GM12878 (cell line): ENCODE measurements at regions not wholly inside any gene's neighbourhood (a gene's known extent, or its start where the extent isn't known, plus 50 kb on each side); places are given as distances from the start of the nearest gene placed in this dataset.

Experiments used
- ATAC-seq: fragments of 200-7000 bp; cut with Tn5 transposase; 3 replicates; pipeline ENCODE4 v1.9.1; 2020; ENCODE audit warnings: mild to moderate bottlenecking, moderate library complexity
- BruUV-seq: library from RNA; stranded (reverse); fragments of 400-500 nt; replicated peaks from 2 replicates; lab custom pipeline; 2021; lab: Mats Ljungman, UMichigan
- CTCF ChIA-PET: fragments of 300-600 bp; sonication (Branson Sonifier 250); formaldehyde crosslinking; extraction: SDS; loops from one replicate; lab custom pipeline; 2021; ENCODE audit warnings: inconsistent platforms; lab: Yijun Ruan, JAX
- POLR2A ChIA-PET: fragments of 350-600 bp; formaldehyde crosslinking; extraction: SDS; loops from one replicate; lab custom pipeline; 2021; ENCODE audit warnings: inconsistent platforms; lab: Charles Lee
- RAD21 ChIA-PET: fragments of 300-600 bp; sonication (Branson Sonifier 250); formaldehyde crosslinking; loops from one replicate; lab custom pipeline; 2023; ENCODE audit warnings: antibody characterized with exemption; ENCODE audit not compliant: unreplicated experiment; lab: Charles Lee
- SMC1A ChIA-PET: fragments of 300-600 bp; sonication (Branson Sonifier 250); formaldehyde crosslinking; loops from one replicate; lab custom pipeline; 2023; ENCODE audit not compliant: unreplicated experiment, uncharacterized antibody; lab: Charles Lee
- DNase-seq: peaks from one replicate; pipeline ENCODE4 v3.0.0-alpha.2; 2011; ENCODE audit warnings: low read depth, low spot score
- FAIRE-seq: peaks from 3 replicates; lab custom pipeline; 2011; peaks lifted over from hg19 to GRCh38; lab: Jason Lieb, UNC
- H2AFZ ChIP-seq: 2 replicates; pipeline ENCODE4 v1.6.0; 2011; ENCODE audit warnings: low read depth, low read length, control low read depth; ENCODE audit not compliant: control insufficient read depth
- H3K27ac ChIP-seq: 2 replicates; pipeline ENCODE4 v1.5.1; 2011; ENCODE audit warnings: control low read depth; ENCODE audit not compliant: control insufficient read depth, insufficient read depth
- H3K27me3 ChIP-seq, 2 experiments: replicated peaks in 1 of 2; 2 replicates each; pipeline versions ENCODE4 v1.6.0 to v1.6.1; 2011; ENCODE audit warnings: low read length in 1 of 2; ENCODE audit not compliant: control insufficient read depth in 2 of 2, insufficient read depth in 2 of 2
- H3K36me3 ChIP-seq, 2 experiments: 2 replicates each; pipeline ENCODE4 v1.5.1; 2011; ENCODE audit warnings: low read length in 1 of 2; ENCODE audit not compliant: control insufficient read depth in 2 of 2, insufficient read depth in 2 of 2
- H3K4me1 ChIP-seq: 2 replicates; pipeline ENCODE4 v1.6.1; 2011; ENCODE audit warnings: mild to moderate bottlenecking, low read length, moderate library complexity, mixed read lengths; ENCODE audit not compliant: control insufficient read depth, insufficient read depth
- H3K4me2 ChIP-seq: 2 replicates; pipeline ENCODE4 v1.6.0; 2011; ENCODE audit warnings: control low read depth; ENCODE audit not compliant: control insufficient read depth, insufficient read depth
- H3K4me3 ChIP-seq: fragments of 200-600 bp; sonication (generic); 2 replicates; pipeline ENCODE4 v1.5.1; 2016
- H3K79me2 ChIP-seq: 2 replicates; pipeline ENCODE4 v1.6.0; 2011; ENCODE audit warnings: low read length; ENCODE audit not compliant: control insufficient read depth, insufficient read depth
- H3K9ac ChIP-seq: 2 replicates; pipeline ENCODE4 v1.8.0; 2011; ENCODE audit warnings: low read length, control low read depth, mixed read lengths; ENCODE audit not compliant: control insufficient read depth, insufficient read depth
- H3K9me3 ChIP-seq: replicated peaks from 3 replicates; pipeline ENCODE4 v1.5.1; 2011; ENCODE audit warnings: mild to moderate bottlenecking, low read length; ENCODE audit not compliant: control insufficient read depth, insufficient read depth
- H4K20me1 ChIP-seq: 2 replicates; pipeline ENCODE4 v1.6.0; 2011; ENCODE audit not compliant: control insufficient read depth, insufficient read depth
- ASH2L ChIP-seq: fragments of 300-600, 200-600 bp; sonication (generic); IDR thresholded peaks from 2 replicates; pipeline ENCODE4 v1.6.1; 2017; ENCODE audit warnings: low read depth, mild to moderate bottlenecking, borderline replicate concordance
- CBFB ChIP-seq: IDR thresholded peaks from 2 replicates; pipeline ENCODE4 v1.6.1; 2016; ENCODE audit warnings: antibody characterized with exemption, low read depth
- CHD1 ChIP-seq: IDR thresholded peaks from 2 replicates; pipeline ENCODE4 v1.6.1; 2012; ENCODE audit warnings: low read depth, low read length, improper control_type of control experiment
- ESRRA ChIP-seq: IDR thresholded peaks from 2 replicates; pipeline ENCODE4 v1.6.1; 2012; ENCODE audit warnings: mild to moderate bottlenecking, low read length, improper control_type of control experiment
- JUNB ChIP-seq: IDR thresholded peaks from 2 replicates; pipeline ENCODE4 v1.6.1; 2016; ENCODE audit warnings: antibody characterized with exemption, mild to moderate bottlenecking
- SIX5 ChIP-seq: IDR thresholded peaks from 2 replicates; pipeline ENCODE4 v1.6.1; 2011; ENCODE audit warnings: mild to moderate bottlenecking, low read depth, low read length, moderate library complexity; ENCODE audit not compliant: severe bottlenecking
- ZNF274 ChIP-seq: IDR thresholded peaks from one replicate; pipeline ENCODE4 v1.8.0; 2011; ENCODE audit not compliant: insufficient read length, insufficient read depth
- WGBS: methylation state at CpG from one replicate; pipeline ENCODE4 v1.1.6; 2016; ENCODE audit warnings: low lambda C conversion rate; ENCODE audit not compliant: insufficient replicate concordance, insufficient coverage; ENCODE audit errors: missing lambda C conversion rate; 5-methylcytosine and 5-hydroxymethylcytosine counted together
- in situ Hi-C: fragments of 300-500 bp; cut with MboI; formaldehyde crosslinking; loops from 9 replicates; pipeline ENCODE4 v1.14.3; 2018; ENCODE audit warnings: mixed read lengths
- intact Hi-C: fragments of 100-400 bp; cut with micrococcal nuclease; formaldehyde crosslinking; loops from one replicate; pipeline ENCODE4 v1.14.2; 2022; ENCODE audit not compliant: unreplicated experiment
- TF ChIP-seq, protein P1 (sequence below): fragments of 450-650 bp; IDR thresholded peaks from 2 replicates; pipeline ENCODE4 v1.6.1; 2017; ENCODE audit warnings: low read depth, mild to moderate bottlenecking, moderate library complexity
- TF ChIP-seq, protein P2 (sequence below): fragments of 450-650 bp; IDR thresholded peaks from 2 replicates; pipeline ENCODE4 v1.6.1; 2017; ENCODE audit warnings: mild to moderate bottlenecking, moderate library complexity
- TF ChIP-seq, protein P3 (sequence below): fragments of 450-650 bp; formaldehyde crosslinking; IDR thresholded peaks from 2 replicates; pipeline ENCODE4 v1.5.0; 2022; ENCODE audit warnings: mild to moderate bottlenecking, missing genetic modification characterization
- TF ChIP-seq, protein P4 (sequence below): fragments of 450-650 bp; IDR thresholded peaks from 2 replicates; pipeline ENCODE4 v1.6.1; 2017; ENCODE audit warnings: mild to moderate bottlenecking

DNA sequence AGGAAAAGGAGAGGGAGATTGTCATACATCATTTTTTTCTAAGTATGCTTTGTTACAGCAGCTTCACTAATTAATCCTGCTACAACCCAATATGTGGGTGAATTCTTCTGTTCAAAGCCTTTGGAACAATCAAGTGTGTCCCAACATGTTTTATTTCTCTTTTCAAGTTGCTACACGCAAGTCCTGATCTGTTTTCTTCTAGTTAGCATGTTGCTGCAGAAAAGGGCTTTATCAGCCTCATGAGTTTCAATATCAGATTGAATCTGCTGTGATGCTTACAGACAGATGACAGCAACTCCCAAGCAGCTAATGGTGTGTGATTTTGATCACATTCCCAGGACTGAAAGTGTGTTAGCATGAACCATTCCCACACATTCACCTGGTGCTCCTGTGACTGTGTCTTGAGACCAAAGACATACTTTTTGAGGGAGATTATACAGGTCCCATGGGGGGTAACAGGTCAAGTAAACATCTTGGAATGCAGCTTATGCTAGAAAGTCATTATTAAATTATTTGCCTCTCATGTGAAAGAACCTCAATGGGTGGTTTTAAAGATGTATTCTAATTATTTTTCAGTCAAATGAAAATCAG, 96.9 kb upstream of the KCNJ16 start:
- no peaks in the 10 kb centered on the region for H3K9me3 ChIP-seq
- H3K4me1 ChIP-seq, result no peaks in the 10 kb centered on the region
- no peak overlapping the region for H3K27ac ChIP-seq
- ChIA-PET POLR2A (no interaction called here), RAD21 (no interaction called here), SMC1A (no interaction called here), CTCF (no interaction called here)
- H3K27me3 ChIP-seq, result no peaks in the 10 kb centered on the region
- H3K9ac ChIP-seq, result no peak overlapping the region
- WGBS, result 0% methylated on average over 1 of the region's 1 CpG
- no peaks in the 10 kb centered on the region for H4K20me1 ChIP-seq
- no peak for TF ChIP-seq CHD1
- no peak for TF ChIP-seq ASH2L
- TF ChIP-seq, protein P1, sequence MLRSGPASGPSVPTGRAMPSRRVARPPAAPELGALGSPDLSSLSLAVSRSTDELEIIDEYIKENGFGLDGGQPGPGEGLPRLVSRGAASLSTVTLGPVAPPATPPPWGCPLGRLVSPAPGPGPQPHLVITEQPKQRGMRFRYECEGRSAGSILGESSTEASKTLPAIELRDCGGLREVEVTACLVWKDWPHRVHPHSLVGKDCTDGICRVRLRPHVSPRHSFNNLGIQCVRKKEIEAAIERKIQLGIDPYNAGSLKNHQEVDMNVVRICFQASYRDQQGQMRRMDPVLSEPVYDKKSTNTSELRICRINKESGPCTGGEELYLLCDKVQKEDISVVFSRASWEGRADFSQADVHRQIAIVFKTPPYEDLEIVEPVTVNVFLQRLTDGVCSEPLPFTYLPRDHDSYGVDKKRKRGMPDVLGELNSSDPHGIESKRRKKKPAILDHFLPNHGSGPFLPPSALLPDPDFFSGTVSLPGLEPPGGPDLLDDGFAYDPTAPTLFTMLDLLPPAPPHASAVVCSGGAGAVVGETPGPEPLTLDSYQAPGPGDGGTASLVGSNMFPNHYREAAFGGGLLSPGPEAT, result no peak
- TF ChIP-seq ESRRA, result no peak
- TF ChIP-seq, protein P2, sequence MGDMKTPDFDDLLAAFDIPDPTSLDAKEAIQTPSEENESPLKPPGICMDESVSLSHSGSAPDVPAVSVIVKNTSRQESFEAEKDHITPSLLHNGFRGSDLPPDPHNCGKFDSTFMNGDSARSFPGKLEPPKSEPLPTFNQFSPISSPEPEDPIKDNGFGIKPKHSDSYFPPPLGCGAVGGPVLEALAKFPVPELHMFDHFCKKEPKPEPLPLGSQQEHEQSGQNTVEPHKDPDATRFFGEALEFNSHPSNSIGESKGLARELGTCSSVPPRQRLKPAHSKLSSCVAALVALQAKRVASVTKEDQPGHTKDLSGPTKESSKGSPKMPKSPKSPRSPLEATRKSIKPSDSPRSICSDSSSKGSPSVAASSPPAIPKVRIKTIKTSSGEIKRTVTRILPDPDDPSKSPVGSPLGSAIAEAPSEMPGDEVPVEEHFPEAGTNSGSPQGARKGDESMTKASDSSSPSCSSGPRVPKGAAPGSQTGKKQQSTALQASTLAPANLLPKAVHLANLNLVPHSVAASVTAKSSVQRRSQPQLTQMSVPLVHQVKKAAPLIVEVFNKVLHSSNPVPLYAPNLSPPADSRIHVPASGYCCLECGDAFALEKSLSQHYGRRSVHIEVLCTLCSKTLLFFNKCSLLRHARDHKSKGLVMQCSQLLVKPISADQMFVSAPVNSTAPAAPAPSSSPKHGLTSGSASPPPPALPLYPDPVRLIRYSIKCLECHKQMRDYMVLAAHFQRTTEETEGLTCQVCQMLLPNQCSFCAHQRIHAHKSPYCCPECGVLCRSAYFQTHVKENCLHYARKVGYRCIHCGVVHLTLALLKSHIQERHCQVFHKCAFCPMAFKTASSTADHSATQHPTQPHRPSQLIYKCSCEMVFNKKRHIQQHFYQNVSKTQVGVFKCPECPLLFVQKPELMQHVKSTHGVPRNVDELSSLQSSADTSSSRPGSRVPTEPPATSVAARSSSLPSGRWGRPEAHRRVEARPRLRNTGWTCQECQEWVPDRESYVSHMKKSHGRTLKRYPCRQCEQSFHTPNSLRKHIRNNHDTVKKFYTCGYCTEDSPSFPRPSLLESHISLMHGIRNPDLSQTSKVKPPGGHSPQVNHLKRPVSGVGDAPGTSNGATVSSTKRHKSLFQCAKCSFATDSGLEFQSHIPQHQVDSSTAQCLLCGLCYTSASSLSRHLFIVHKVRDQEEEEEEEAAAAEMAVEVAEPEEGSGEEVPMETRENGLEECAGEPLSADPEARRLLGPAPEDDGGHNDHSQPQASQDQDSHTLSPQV, result no peak
- TF ChIP-seq, protein P3, sequence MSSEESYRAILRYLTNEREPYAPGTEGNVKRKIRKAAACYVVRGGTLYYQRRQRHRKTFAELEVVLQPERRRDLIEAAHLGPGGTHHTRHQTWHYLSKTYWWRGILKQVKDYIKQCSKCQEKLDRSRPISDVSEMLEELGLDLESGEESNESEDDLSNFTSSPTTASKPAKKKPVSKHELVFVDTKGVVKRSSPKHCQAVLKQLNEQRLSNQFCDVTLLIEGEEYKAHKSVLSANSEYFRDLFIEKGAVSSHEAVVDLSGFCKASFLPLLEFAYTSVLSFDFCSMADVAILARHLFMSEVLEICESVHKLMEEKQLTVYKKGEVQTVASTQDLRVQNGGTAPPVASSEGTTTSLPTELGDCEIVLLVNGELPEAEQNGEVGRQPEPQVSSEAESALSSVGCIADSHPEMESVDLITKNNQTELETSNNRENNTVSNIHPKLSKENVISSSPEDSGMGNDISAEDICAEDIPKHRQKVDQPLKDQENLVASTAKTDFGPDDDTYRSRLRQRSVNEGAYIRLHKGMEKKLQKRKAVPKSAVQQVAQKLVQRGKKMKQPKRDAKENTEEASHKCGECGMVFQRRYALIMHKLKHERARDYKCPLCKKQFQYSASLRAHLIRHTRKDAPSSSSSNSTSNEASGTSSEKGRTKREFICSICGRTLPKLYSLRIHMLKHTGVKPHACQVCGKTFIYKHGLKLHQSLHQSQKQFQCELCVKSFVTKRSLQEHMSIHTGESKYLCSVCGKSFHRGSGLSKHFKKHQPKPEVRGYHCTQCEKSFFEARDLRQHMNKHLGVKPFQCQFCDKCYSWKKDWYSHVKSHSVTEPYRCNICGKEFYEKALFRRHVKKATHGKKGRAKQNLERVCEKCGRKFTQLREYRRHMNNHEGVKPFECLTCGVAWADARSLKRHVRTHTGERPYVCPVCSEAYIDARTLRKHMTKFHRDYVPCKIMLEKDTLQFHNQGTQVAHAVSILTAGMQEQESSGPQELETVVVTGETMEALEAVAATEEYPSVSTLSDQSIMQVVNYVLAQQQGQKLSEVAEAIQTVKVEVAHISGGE (CRISPR knock-in tag), result no peak
- no peak for TF ChIP-seq CBFB
- TF ChIP-seq SIX5, result no peak
- TF ChIP-seq JUNB, result no peak
- TF ChIP-seq, protein P4, sequence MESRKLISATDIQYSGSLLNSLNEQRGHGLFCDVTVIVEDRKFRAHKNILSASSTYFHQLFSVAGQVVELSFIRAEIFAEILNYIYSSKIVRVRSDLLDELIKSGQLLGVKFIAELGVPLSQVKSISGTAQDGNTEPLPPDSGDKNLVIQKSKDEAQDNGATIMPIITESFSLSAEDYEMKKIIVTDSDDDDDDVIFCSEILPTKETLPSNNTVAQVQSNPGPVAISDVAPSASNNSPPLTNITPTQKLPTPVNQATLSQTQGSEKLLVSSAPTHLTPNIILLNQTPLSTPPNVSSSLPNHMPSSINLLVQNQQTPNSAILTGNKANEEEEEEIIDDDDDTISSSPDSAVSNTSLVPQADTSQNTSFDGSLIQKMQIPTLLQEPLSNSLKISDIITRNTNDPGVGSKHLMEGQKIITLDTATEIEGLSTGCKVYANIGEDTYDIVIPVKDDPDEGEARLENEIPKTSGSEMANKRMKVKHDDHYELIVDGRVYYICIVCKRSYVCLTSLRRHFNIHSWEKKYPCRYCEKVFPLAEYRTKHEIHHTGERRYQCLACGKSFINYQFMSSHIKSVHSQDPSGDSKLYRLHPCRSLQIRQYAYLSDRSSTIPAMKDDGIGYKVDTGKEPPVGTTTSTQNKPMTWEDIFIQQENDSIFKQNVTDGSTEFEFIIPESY, result no peak
- TF ChIP-seq ZNF274, result no peak
- H2AFZ ChIP-seq, result no peak overlapping the region
- no peaks in the 10 kb centered on the region for H3K36me3 ChIP-seq
- FAIRE-seq (no peak), DNase-seq (no peak), ATAC-seq (no peak)
- no peaks in the 10 kb centered on the region for H3K79me2 ChIP-seq
- intact Hi-C loops (no loop called here), in situ Hi-C loops (no loop called here)
- BruUV-seq, result no TSS peak
- H3K4me2 ChIP-seq, result no peak overlapping the region
- H3K4me3 ChIP-seq, result no peak overlapping the region
